DOHH2 (cell line): ENCODE measurements at regions not wholly inside any gene's neighbourhood (a gene's known extent, or its start where the extent isn't known, plus 50 kb on each side); places are given as distances from the start of the nearest gene placed in this dataset.

ENCODE experiments used
- H3F3A ChIP-seq: fragments of 200-600 bp; sonication (generic), shearing (Covaris generic); 2 replicates; pipeline ENCODE4 v1.6.0; 2016; ENCODE audit warnings: antibody characterized with exemption, mild to moderate bottlenecking; ENCODE audit not compliant: control insufficient read depth, insufficient read depth
- H3K27ac ChIP-seq: fragments of 200-600 bp; sonication (generic); 2 replicates; pipeline ENCODE4 v1.5.1; 2014; ENCODE audit warnings: low read depth, mild to moderate bottlenecking, low read length, moderate library complexity
- H3K27me3 ChIP-seq: fragments of 200-600 bp; sonication (generic); 2 replicates; pipeline ENCODE4 v1.6.1; 2014; ENCODE audit warnings: mild to moderate bottlenecking, low read length, mixed read lengths; ENCODE audit not compliant: control insufficient read depth
- H3K36me3 ChIP-seq: fragments of 200-600 bp; sonication (generic); 2 replicates; pipeline ENCODE4 v1.6.1; 2014; ENCODE audit warnings: mild to moderate bottlenecking, low read length, moderate library complexity, mixed read lengths; ENCODE audit not compliant: control insufficient read depth
- H3K4me1 ChIP-seq: fragments of 200-600 bp; sonication (generic); 2 replicates; pipeline ENCODE4 v1.6.1; 2014; ENCODE audit warnings: mild to moderate bottlenecking, low read length, mixed read lengths; ENCODE audit not compliant: control insufficient read depth
- H3K4me2 ChIP-seq: fragments of 200-600 bp; sonication (generic); 2 replicates; pipeline ENCODE4 v1.6.0; 2014; ENCODE audit warnings: mild to moderate bottlenecking, low read length, moderate library complexity
- H3K4me3 ChIP-seq: fragments of 200-600 bp; sonication (generic); 2 replicates; pipeline ENCODE4 v1.5.1; 2014; ENCODE audit warnings: mild to moderate bottlenecking, low read length, mixed read lengths
- H3K79me2 ChIP-seq: fragments of 200-600 bp; sonication (generic); 2 replicates; pipeline ENCODE4 v1.6.1; 2014; ENCODE audit warnings: mild to moderate bottlenecking, low read length, mixed read lengths; ENCODE audit not compliant: control insufficient read depth
- H3K9me2 ChIP-seq: fragments of 200-600 bp; sonication (generic); replicated peaks from 2 replicates; pipeline ENCODE4 v1.6.1; 2014; ENCODE audit warnings: mild to moderate bottlenecking, low read length, mixed read lengths; ENCODE audit not compliant: control insufficient read depth
- H3K9me3 ChIP-seq: fragments of 200-600 bp; sonication (generic); 2 replicates; pipeline ENCODE4 v1.6.1; 2014; ENCODE audit warnings: antibody characterized with exemption, low read length, mixed read lengths; ENCODE audit not compliant: control insufficient read depth, insufficient read depth
- H4K20me1 ChIP-seq: fragments of 200-600 bp; sonication (generic); 2 replicates; pipeline ENCODE4 v1.6.0; 2014; ENCODE audit warnings: low read depth, mild to moderate bottlenecking, antibody characterized with exemption, low read length, moderate library complexity; ENCODE audit not compliant: control insufficient read depth, insufficient read depth
- CTCF ChIP-seq: fragments of 200-600 bp; sonication (generic); IDR thresholded peaks from one replicate; pipeline ENCODE4 v1.5.1; 2014; ENCODE audit warnings: antibody characterized with exemption, mild to moderate bottlenecking, low read depth, low read length; ENCODE audit not compliant: poor library complexity, severe bottlenecking
- EZH2phosphoT487 ChIP-seq: fragments of 200-600 bp; sonication (generic); IDR thresholded peaks from 2 replicates; pipeline ENCODE4 v1.6.1; 2017; ENCODE audit warnings: borderline replicate concordance, mild to moderate bottlenecking, antibody characterized with exemption, low read length, moderate library complexity, mixed read lengths

- TF ChIP-seq EZH2phosphoT487: no peak
- TF ChIP-seq CTCF: no peak
- H3K79me2 ChIP-seq: no peaks in the 10 kb centered on the region
Measured at GRCh38 chr16:52076332-52076731, 470.6 kb downstream of the TOX3 start.

GRCh38 chr16:52074133-52074532 is 472.8 kb downstream of the TOX3 start:
- Histone ChIP-seq H4K20me1 (no peaks in the 10 kb centered on the region), H3F3A (no peaks in the 10 kb centered on the region), H3K36me3 (no peaks in the 10 kb centered on the region), H3K4me2 (no peak overlapping the region), H3K79me2 (no peaks in the 10 kb centered on the region), H3K27me3 (no peaks in the 10 kb centered on the region), H3K9me2 (no peaks in the 10 kb centered on the region), H3K4me3 (no peak overlapping the region), H3K9me3 (no peaks in the 10 kb centered on the region), H3K4me1 (no peaks in the 10 kb centered on the region), H3K27ac (no peak overlapping the region)
- no peak for TF ChIP-seq CTCF
- TF ChIP-seq EZH2phosphoT487: no peak

More at GRCh38 chr16:52076332-52076731, 470.6 kb downstream of the TOX3 start:
- Histone ChIP-seq H3F3A (no peaks in the 10 kb centered on the region), H3K27ac (no peak overlapping the region), H3K27me3 (no peaks in the 10 kb centered on the region), H4K20me1 (no peaks in the 10 kb centered on the region), H3K4me1 (no peaks in the 10 kb centered on the region), H3K9me3 (no peaks in the 10 kb centered on the region), H3K36me3 (no peaks in the 10 kb centered on the region), H3K4me3 (no peak overlapping the region), H3K4me2 (no peak overlapping the region), H3K9me2 (no peaks in the 10 kb centered on the region)

GRCh38 chr16:52073024-52073423 is 473.9 kb downstream of the TOX3 start:
- no peak overlapping the region for H3K4me3 ChIP-seq
- no peak overlapping the region for H3K4me2 ChIP-seq
- no peaks in the 10 kb centered on the region for H3K79me2 ChIP-seq
- no peak for TF ChIP-seq EZH2phosphoT487
- H3K27ac ChIP-seq: no peak overlapping the region
- H3K27me3 ChIP-seq: no peaks in the 10 kb centered on the region
- no peaks in the 10 kb centered on the region for H3F3A ChIP-seq
- no peaks in the 10 kb centered on the region for H3K9me3 ChIP-seq
- H3K4me1 ChIP-seq: no peaks in the 10 kb centered on the region
- no peaks in the 10 kb centered on the region for H3K36me3 ChIP-seq
- H3K9me2 ChIP-seq: no peaks in the 10 kb centered on the region
- H4K20me1 ChIP-seq: no peaks in the 10 kb centered on the region

GRCh38 chr16:52071101-52071500 is 475.8 kb downstream of the TOX3 start:
- Histone ChIP-seq H3K79me2 (no peaks in the 10 kb centered on the region), H3F3A (no peaks in the 10 kb centered on the region), H3K27ac (no peak overlapping the region), H3K9me2 (no peaks in the 10 kb centered on the region), H3K9me3 (no peaks in the 10 kb centered on the region), H3K4me1 (no peaks in the 10 kb centered on the region), H3K4me3 (no peak overlapping the region), H3K4me2 (no peak overlapping the region), H4K20me1 (no peaks in the 10 kb centered on the region), H3K36me3 (no peaks in the 10 kb centered on the region), H3K27me3 (no peaks in the 10 kb centered on the region)
- TF ChIP-seq CTCF (no peak), EZH2phosphoT487 (no peak)
